ENCODE measurements at regions not wholly inside any gene's neighbourhood (a gene's known extent, or its start where the extent isn't known, plus 50 kb on each side); places are given as distances from the start of the nearest gene placed in this dataset.

DNA sequence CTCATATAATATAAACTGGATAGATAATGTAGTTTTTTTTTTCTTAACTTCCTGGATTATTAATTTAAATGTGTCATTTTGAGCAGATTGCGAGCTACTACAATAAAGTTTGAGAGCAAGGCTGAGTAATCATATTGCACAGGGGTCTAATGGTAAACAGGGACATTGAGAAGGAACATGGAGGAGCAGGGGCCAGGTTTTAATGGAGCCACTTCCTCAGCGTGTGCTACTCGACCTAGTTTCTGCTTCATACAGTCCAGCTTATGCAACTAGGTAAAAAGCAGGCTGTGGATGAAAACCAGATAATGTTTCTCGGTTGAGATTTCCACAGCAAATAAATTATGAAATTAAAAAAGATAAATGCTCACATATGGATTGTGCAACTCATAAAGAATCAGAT, 1915.7 kb upstream of the CELF4 start:
- no peak overlapping the region for H3K14ac ChIP-seq (ENCODE audit: insufficient read length)
- H3K9ac ChIP-seq (replicated peaks in 1 of 4; ENCODE audit: extremely low read depth in 1 of 4, low read depth in 3 of 4, low read length in 3 of 4): no peak overlapping the region
- no peak overlapping the region for H2BK12ac ChIP-seq (ENCODE audit: low read depth, low read length)
- H3K4me3 ChIP-seq (ENCODE audit: extremely low read depth in 1 of 4, insufficient read depth in 2 of 4, low read depth in 3 of 4, low read length in 4 of 4): no peak overlapping the region
- no peak overlapping the region for H2AK5ac ChIP-seq (ENCODE audit: low read depth, low read length)
- no peaks in the 10 kb centered on the region for H3K36me3 ChIP-seq (ENCODE audit: control insufficient read depth in 2 of 4, insufficient read depth in 4 of 4, low read length in 3 of 4)
- H3K4me1 ChIP-seq (replicated peaks in 1 of 4; ENCODE audit: control insufficient read depth in 3 of 4, insufficient read depth in 4 of 4, low read length in 3 of 4): no peaks in the 10 kb centered on the region
- H2AFZ ChIP-seq (ENCODE audit: low read length): no peak overlapping the region
- CTCF ChIA-PET (ENCODE audit: partially characterized antibody): interaction anchor here (1.5 kb wide), 1 partner anchor 13 kb away, joined by 3 read pairs; no protein-coding TSS in a partner anchor
- H3K23me2 ChIP-seq (ENCODE audit: low read depth, low read length): no peaks in the 10 kb centered on the region
- no peak overlapping the region for H2BK5ac ChIP-seq (ENCODE audit: low read depth, low read length)
- no peak overlapping the region for H2BK20ac ChIP-seq (ENCODE audit: low read length)
- no peak overlapping the region for H2BK15ac ChIP-seq (ENCODE audit: low read length)
- no peaks in the 10 kb centered on the region for H4K20me1 ChIP-seq (replicated peaks in 1 of 2; ENCODE audit: control insufficient read depth in 1 of 2, insufficient read depth in 2 of 2, low read length in 2 of 2)
- FAIRE-seq (no peak), DNase-seq (ENCODE audit: low read depth in 1 of 2, low spot score in 2 of 2) (no peak)
- H3K27me3 ChIP-seq (replicated peaks in 1 of 4; ENCODE audit: control insufficient read depth in 3 of 4, extremely low read depth in 1 of 4, insufficient read depth in 3 of 4, low read length in 3 of 4): no peaks in the 10 kb centered on the region
- WGBS, 2 experiments (ENCODE audit: extremely low coverage in 1 of 2, insufficient coverage in 1 of 2, insufficient read length in 1 of 2, insufficient replicate concordance in 2 of 2, low coverage in 1 of 2, low lambda C conversion rate in 2 of 2, missing lambda C conversion rate in 1 of 2): 77% methylated on average over 4 of the region's 4 CpGs; no CpG with 5 or more reads in 1 of the 2 experiments
- H3K4me2 ChIP-seq (ENCODE audit: insufficient read depth in 1 of 2, low read depth in 2 of 2, low read length in 2 of 2): no peak overlapping the region
- TF ChIP-seq SIN3A (conservative IDR thresholded peaks at IDR 0.05 in 1 of 2, IDR thresholded peaks at IDR 0.05 in 1 of 2; ENCODE audit: low read depth in 1 of 2, low read length in 2 of 2) (no peak), MAFK (IDR thresholded peaks at IDR 0.05; ENCODE audit: low read depth, low read length) (no peak), EZH2 (IDR thresholded peaks at IDR 0.05; ENCODE audit: low read depth, low read length, severe bottlenecking) (no peak), HDAC2 (IDR thresholded peaks at IDR 0.05; ENCODE audit: borderline replicate concordance in 1 of 2, low read depth in 2 of 2, low read length in 2 of 2) (no peak), RBBP5 (IDR thresholded peaks at IDR 0.05; ENCODE audit: borderline replicate concordance, low read depth, low read length) (no peak), BCL11A (IDR thresholded peaks at IDR 0.05; ENCODE audit: low read depth in 2 of 2, low read length in 2 of 2) (no peak), CHD2 (IDR thresholded peaks at IDR 0.05; ENCODE audit: low read length) (no peak), SAP30 (IDR thresholded peaks at IDR 0.05; ENCODE audit: insufficient read depth, insufficient replicate concordance, low read length) (no peak), BRCA1 (IDR thresholded peaks at IDR 0.05; ENCODE audit: low read depth, low read length) (no peak), SUZ12 (IDR thresholded peaks at IDR 0.05; ENCODE audit: low read length) (no peak)
- TF ChIP-seq, protein P1, sequence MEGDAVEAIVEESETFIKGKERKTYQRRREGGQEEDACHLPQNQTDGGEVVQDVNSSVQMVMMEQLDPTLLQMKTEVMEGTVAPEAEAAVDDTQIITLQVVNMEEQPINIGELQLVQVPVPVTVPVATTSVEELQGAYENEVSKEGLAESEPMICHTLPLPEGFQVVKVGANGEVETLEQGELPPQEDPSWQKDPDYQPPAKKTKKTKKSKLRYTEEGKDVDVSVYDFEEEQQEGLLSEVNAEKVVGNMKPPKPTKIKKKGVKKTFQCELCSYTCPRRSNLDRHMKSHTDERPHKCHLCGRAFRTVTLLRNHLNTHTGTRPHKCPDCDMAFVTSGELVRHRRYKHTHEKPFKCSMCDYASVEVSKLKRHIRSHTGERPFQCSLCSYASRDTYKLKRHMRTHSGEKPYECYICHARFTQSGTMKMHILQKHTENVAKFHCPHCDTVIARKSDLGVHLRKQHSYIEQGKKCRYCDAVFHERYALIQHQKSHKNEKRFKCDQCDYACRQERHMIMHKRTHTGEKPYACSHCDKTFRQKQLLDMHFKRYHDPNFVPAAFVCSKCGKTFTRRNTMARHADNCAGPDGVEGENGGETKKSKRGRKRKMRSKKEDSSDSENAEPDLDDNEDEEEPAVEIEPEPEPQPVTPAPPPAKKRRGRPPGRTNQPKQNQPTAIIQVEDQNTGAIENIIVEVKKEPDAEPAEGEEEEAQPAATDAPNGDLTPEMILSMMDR (IDR thresholded peaks at IDR 0.05; ENCODE audit: control extremely low read depth in 1 of 3, insufficient read depth in 1 of 3, low read depth in 1 of 3, low read length in 3 of 3): no peak
- POLR2A ChIA-PET (ENCODE audit: partially characterized antibody): no interaction called here
- no peak overlapping the region for H4K8ac ChIP-seq (ENCODE audit: extremely low read depth, insufficient read depth, low read length)
- no peak overlapping the region for H3K56ac ChIP-seq (replicated peaks; ENCODE audit: insufficient read length, low read depth, low read length)
- no peak overlapping the region for H2BK120ac ChIP-seq (replicated peaks; ENCODE audit: low read depth, low read length)
- H3K18ac ChIP-seq (ENCODE audit: extremely low read depth, low read length): no peak overlapping the region
- no peaks in the 10 kb centered on the region for H3K9me3 ChIP-seq (ENCODE audit: insufficient read depth in 2 of 2, low read depth in 1 of 2, low read length in 1 of 2)
- no peak overlapping the region for H3K23ac ChIP-seq (ENCODE audit: insufficient read length)
- no peak overlapping the region for H4K5ac ChIP-seq (ENCODE audit: insufficient read length, low read depth, low read length)
- no peak overlapping the region for H3K4ac ChIP-seq (replicated peaks; ENCODE audit: insufficient read length, low read depth, low read length)
- no peak overlapping the region for H3K27ac ChIP-seq (ENCODE audit: low read depth, low read length)
- H3K79me2 ChIP-seq (ENCODE audit: control insufficient read depth in 1 of 2, insufficient read depth in 2 of 2, low read length in 2 of 2): no peaks in the 10 kb centered on the region
- H3K79me1 ChIP-seq (ENCODE audit: low read depth, low read length): no peaks in the 10 kb centered on the region
- no peak overlapping the region for H4K91ac ChIP-seq (replicated peaks; ENCODE audit: insufficient read length, low read length)

All from H1 (cell line).